Peyer's patch (tissue), 4 donors: ENCODE measurements at regions not wholly inside any gene's neighbourhood (a gene's known extent, or its start where the extent isn't known, plus 50 kb on each side); places are given as distances from the start of the nearest gene placed in this dataset.

Experiments
- POLR2A ChIP-seq, 2 donors: fragments of 450-650 bp; IDR thresholded peaks; one replicate each; pipeline ENCODE4 v1.5.1; 2017; ENCODE audit warnings: antibody characterized with exemption in 2 of 2, mild to moderate bottlenecking in 2 of 2, moderate library complexity in 2 of 2
- TF ChIP-seq, protein P1 (sequence below), 6 experiments: fragments of 450-650 bp in 4 of 6; fragments of 200-600 bp in 2 of 6; sonication (generic) in 1 of 6; IDR thresholded peaks; one replicate each; pipeline ENCODE4 v1.5.1; 2017 to 2019; ENCODE audit warnings: antibody characterized with exemption in 6 of 6, mild to moderate bottlenecking in 3 of 6, moderate library complexity in 1 of 6

DNA sequence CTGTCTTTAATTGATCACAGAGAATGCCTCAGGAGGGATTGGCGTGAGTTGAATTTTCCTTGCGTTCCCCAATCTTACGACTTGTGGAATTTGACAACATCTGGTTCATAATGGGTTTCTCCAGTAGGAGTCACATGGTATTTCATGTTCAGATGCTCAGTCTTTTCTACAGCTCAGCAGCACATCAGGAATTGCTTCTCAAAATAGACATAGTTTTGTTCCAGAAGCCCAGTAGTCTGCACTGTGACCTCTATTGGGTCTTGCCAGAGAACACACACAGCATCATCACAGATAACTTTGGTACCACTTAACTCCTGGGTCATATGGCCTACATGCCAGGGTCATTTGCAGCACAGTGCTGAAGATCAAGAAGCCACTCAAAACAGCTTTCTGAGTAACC, 282.5 kb upstream of the HTR2A start:
- TF ChIP-seq, protein P1, sequence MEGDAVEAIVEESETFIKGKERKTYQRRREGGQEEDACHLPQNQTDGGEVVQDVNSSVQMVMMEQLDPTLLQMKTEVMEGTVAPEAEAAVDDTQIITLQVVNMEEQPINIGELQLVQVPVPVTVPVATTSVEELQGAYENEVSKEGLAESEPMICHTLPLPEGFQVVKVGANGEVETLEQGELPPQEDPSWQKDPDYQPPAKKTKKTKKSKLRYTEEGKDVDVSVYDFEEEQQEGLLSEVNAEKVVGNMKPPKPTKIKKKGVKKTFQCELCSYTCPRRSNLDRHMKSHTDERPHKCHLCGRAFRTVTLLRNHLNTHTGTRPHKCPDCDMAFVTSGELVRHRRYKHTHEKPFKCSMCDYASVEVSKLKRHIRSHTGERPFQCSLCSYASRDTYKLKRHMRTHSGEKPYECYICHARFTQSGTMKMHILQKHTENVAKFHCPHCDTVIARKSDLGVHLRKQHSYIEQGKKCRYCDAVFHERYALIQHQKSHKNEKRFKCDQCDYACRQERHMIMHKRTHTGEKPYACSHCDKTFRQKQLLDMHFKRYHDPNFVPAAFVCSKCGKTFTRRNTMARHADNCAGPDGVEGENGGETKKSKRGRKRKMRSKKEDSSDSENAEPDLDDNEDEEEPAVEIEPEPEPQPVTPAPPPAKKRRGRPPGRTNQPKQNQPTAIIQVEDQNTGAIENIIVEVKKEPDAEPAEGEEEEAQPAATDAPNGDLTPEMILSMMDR (IDR thresholded peaks at IDR 0.05), result no peak
- no peak for TF ChIP-seq POLR2A (IDR thresholded peaks at IDR 0.05)
